ENCODE measurements at regions not wholly inside any gene's neighbourhood (a gene's known extent, or its start where the extent isn't known, plus 50 kb on each side); places are given as distances from the start of the nearest gene placed in this dataset.

DNA sequence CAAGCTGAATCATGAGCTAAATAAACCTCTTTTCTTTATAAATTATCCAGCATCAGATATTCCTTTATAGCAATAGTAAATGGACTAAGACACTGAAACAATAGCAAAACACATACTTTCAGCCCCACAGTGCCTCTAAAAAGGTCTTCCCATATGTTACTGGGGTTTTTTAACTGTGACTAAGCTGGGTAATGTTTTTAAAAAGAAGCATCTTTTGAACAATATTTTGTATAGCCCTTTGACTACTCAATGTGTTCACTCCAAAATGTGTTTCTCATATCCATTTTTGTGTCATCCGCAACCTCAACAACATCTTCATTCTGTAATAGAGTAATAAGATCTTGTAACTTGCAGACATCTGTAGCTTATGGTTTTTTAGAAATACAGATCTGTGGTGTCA is 218.7 kb upstream of the S100G start:
- no peak for TF ChIP-seq CTCF (IDR thresholded peaks at IDR 0.05; ENCODE audit: low read depth, low read length)
- TF ChIP-seq EZH2phosphoT487 (IDR thresholded peaks at IDR 0.05; ENCODE audit: low read depth) = no peak

Data from OCI-LY3 (cell line).